SU-DHL-6 (cell line): ENCODE measurements at regions not wholly inside any gene's neighbourhood (a gene's known extent, or its start where the extent isn't known, plus 50 kb on each side); places are given as distances from the start of the nearest gene placed in this dataset.

Experiments used
- CTCF ChIP-seq: fragments of 200-600 bp; sonication (generic); IDR thresholded peaks from one replicate; pipeline ENCODE4 v1.5.1; 2017; ENCODE audit warnings: antibody characterized with exemption, mild to moderate bottlenecking, low read length, moderate library complexity; ENCODE audit not compliant: insufficient read depth, poor library complexity, severe bottlenecking
- EZH2phosphoT487 ChIP-seq: fragments of 200-600 bp; sonication (generic), shearing (Covaris generic); conservative IDR thresholded peaks from 2 replicates; pipeline ENCODE4 v1.6.1; 2018; ENCODE audit warnings: mild to moderate bottlenecking, antibody characterized with exemption, low read length, moderate library complexity, mixed read lengths

GRCh38 chr3:167110901-167111300 lies 269.2 kb downstream of the ZBBX start:
- TF ChIP-seq CTCF (no peak), EZH2phosphoT487 (no peak)
